Vagina (tissue), 2 donors: ENCODE measurements at regions not wholly inside any gene's neighbourhood (a gene's known extent, or its start where the extent isn't known, plus 50 kb on each side); places are given as distances from the start of the nearest gene placed in this dataset.

ENCODE experiments used
- DNase-seq, 2 donors: peaks; one replicate each; pipeline ENCODE4 v3.0.0-alpha.2; 2017; ENCODE audit errors: extremely low spot score in 2 of 2
- H3K27ac ChIP-seq: fragments of 200-600 bp; sonication (generic); one replicate; pipeline ENCODE4 v1.5.1; 2019
- H3K27me3 ChIP-seq: fragments of 200-600 bp; sonication (generic); one replicate; pipeline ENCODE4 v1.5.1; 2019
- H3K36me3 ChIP-seq, 2 donors: fragments of 200-600 bp; sonication (generic); one replicate each; pipeline ENCODE4 v1.5.1; 2017 to 2019
- H3K4me1 ChIP-seq: fragments of 200-600 bp; sonication (generic); one replicate; pipeline ENCODE4 v1.5.1; 2019
- H3K4me3 ChIP-seq, 2 donors: fragments of 200-600 bp; sonication (generic); 1 replicate in 1 of 2; 2 replicates in 1 of 2; pipeline ENCODE4 v1.5.1; 2016 to 2019
- H3K9me3 ChIP-seq: fragments of 200-600 bp; sonication (generic); one replicate; pipeline ENCODE4 v1.5.1; 2019
- POLR2A ChIP-seq, 2 donors: fragments of 450-650 bp; IDR thresholded peaks; one replicate each; pipeline ENCODE4 v1.6.1; 2017; ENCODE audit warnings: antibody characterized with exemption in 2 of 2, mild to moderate bottlenecking in 2 of 2, moderate library complexity in 2 of 2
- POLR2AphosphoS5 ChIP-seq, 2 donors: sonication (generic); formaldehyde crosslinking; IDR thresholded peaks; one replicate each; pipeline ENCODE4 v1.9.0; 2017; ENCODE audit warnings: antibody characterized with exemption in 2 of 2, mild to moderate bottlenecking in 2 of 2, low read depth in 1 of 2; ENCODE audit not compliant: insufficient read depth in 1 of 2
- intact Hi-C: fragments of 100-400 bp; cut with DNase I; formaldehyde crosslinking; loops from one replicate; pipeline ENCODE4 v1.15.1; 2023
- TF ChIP-seq, protein P1 (sequence below), 3 experiments: fragments of 450-650 bp in 2 of 3; fragments of 200-600 bp in 1 of 3; sonication (generic) in 1 of 3; IDR thresholded peaks; one replicate each; pipeline ENCODE4 v1.5.1; 2017 to 2019; ENCODE audit warnings: antibody characterized with exemption in 3 of 3, mild to moderate bottlenecking in 2 of 3, moderate library complexity in 2 of 3

DNA sequence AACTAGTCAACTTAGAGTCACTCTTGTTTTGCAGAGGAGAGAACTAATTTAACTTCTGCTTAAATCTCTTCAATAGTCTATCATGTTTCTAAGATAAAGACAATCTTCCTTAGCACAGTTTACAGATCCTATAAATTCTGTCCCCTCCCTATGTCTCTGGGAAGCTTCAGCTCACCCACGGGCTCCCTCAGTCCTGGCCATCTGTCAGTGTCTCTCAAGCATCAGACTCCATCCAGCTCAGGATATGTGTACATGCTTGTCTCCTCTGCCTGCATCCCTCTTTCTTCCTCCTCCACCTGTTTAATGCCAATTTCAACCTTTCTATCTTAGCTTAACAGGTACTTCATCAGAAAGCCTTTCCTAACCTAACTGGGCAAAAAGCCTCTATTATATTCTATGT, 177.1 kb upstream of the PTER start:
- intact Hi-C loops, result no loop called here
- Histone ChIP-seq H3K9me3 (no peaks in the 10 kb centered on the region), H3K36me3 (no peaks in the 10 kb centered on the region), H3K27me3 (no peaks in the 10 kb centered on the region), H3K27ac (no peak overlapping the region), H3K4me1 (no peaks in the 10 kb centered on the region), H3K4me3 (no peak overlapping the region)
- DNase-seq, result no peak
- no peak for TF ChIP-seq POLR2A (IDR thresholded peaks at IDR 0.05)
- TF ChIP-seq, protein P1, sequence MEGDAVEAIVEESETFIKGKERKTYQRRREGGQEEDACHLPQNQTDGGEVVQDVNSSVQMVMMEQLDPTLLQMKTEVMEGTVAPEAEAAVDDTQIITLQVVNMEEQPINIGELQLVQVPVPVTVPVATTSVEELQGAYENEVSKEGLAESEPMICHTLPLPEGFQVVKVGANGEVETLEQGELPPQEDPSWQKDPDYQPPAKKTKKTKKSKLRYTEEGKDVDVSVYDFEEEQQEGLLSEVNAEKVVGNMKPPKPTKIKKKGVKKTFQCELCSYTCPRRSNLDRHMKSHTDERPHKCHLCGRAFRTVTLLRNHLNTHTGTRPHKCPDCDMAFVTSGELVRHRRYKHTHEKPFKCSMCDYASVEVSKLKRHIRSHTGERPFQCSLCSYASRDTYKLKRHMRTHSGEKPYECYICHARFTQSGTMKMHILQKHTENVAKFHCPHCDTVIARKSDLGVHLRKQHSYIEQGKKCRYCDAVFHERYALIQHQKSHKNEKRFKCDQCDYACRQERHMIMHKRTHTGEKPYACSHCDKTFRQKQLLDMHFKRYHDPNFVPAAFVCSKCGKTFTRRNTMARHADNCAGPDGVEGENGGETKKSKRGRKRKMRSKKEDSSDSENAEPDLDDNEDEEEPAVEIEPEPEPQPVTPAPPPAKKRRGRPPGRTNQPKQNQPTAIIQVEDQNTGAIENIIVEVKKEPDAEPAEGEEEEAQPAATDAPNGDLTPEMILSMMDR (IDR thresholded peaks at IDR 0.05), result no peak
- no peak for TF ChIP-seq POLR2AphosphoS5 (IDR thresholded peaks at IDR 0.05; ENCODE audit: insufficient read depth in 1 of 2, low read depth in 1 of 2)

DNA sequence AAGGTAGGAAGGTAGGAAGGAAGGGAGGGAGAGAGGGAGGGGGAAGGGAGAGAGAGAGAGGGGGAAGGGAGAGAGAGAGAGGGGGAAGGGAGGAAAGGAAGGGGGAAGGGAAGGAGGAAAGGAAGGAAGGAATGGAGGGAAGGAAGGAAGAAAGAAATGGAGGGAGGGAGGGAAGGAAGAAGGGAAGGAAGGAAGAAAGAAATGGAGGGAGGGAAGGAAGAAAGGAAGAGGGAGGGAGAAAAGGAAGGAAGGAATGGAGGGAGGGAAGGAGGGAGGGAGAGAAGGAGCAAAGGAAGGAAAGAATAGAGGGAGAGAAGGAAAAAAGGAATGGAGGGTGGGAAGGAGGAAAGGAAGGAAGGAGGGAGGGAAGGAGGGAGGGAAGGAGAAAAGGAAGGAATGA, 176.4 kb upstream of the PTER start:
- Histone ChIP-seq H3K9me3 (no peaks in the 10 kb centered on the region), H3K27me3 (no peaks in the 10 kb centered on the region), H3K36me3 (no peaks in the 10 kb centered on the region), H3K4me1 (no peaks in the 10 kb centered on the region), H3K4me3 (no peak overlapping the region), H3K27ac (no peak overlapping the region)
- intact Hi-C loops, result no loop called here
- DNase-seq, result no peak
- TF ChIP-seq, protein P1 (IDR thresholded peaks at IDR 0.05), result no peak
- TF ChIP-seq POLR2A (IDR thresholded peaks at IDR 0.05) (no peak), POLR2AphosphoS5 (IDR thresholded peaks at IDR 0.05; ENCODE audit: insufficient read depth in 1 of 2, low read depth in 1 of 2) (no peak)

DNA sequence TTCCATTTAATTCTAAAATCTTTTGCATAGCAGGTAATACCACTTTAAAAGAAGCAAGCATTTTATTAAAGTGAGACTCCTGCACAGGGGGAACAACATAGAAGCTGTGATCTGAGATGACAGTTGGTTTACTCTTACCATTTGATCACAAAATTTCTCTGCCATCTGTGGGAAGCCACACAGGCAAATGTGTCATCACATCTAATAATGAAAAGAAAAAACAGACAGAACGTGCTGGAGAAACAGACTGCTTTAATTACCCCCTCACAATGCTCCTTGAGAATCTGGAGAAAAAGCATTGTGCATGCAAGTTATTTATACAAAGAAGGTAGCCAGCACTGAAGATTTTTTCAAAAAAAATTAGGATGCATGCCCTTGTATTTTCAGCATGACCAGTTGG, 165.2 kb upstream of the PTER start:
- no peak overlapping the region for H3K4me3 ChIP-seq
- TF ChIP-seq, protein P1 (IDR thresholded peaks at IDR 0.05), result no peak
- TF ChIP-seq POLR2A (IDR thresholded peaks at IDR 0.05) (no peak), POLR2AphosphoS5 (IDR thresholded peaks at IDR 0.05; ENCODE audit: insufficient read depth in 1 of 2, low read depth in 1 of 2) (no peak)
- intact Hi-C loops, result no loop called here
- no peaks in the 10 kb centered on the region for H3K9me3 ChIP-seq
- no peak overlapping the region for H3K27ac ChIP-seq
- H3K27me3 ChIP-seq, result no peaks in the 10 kb centered on the region
- H3K36me3 ChIP-seq, result no peaks in the 10 kb centered on the region
- DNase-seq, result no peak
- no peaks in the 10 kb centered on the region for H3K4me1 ChIP-seq

DNA sequence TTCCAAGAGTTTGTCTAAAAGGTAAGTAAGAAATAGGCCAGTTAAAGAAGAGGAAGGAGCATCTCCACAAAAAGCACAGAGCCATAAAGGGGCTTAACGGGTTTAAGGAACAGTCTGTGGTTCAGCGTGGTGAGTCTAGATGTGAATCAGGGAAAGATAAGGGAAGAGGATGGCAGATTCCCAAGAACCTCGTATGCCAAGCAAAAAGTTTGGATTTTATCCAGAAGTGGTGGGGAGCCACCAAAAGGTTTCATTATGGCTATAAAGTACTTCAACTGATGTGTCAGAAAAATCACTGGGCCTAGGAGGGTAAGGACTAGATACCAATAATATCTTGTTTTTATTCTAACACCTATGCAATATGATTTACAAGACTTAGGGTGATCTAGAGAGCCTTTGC, 161.9 kb upstream of the PTER start:
- H3K27me3 ChIP-seq, result no peaks in the 10 kb centered on the region
- no peaks in the 10 kb centered on the region for H3K36me3 ChIP-seq
- intact Hi-C loops, result no loop called here
- H3K27ac ChIP-seq, result no peak overlapping the region
- H3K4me3 ChIP-seq, result no peak overlapping the region
- TF ChIP-seq POLR2AphosphoS5 (IDR thresholded peaks at IDR 0.05; ENCODE audit: insufficient read depth in 1 of 2, low read depth in 1 of 2) (no peak), POLR2A (IDR thresholded peaks at IDR 0.05) (no peak)
- TF ChIP-seq, protein P1 (IDR thresholded peaks at IDR 0.05), result no peak
- no peak for DNase-seq
- no peaks in the 10 kb centered on the region for H3K4me1 ChIP-seq
- H3K9me3 ChIP-seq, result no peaks in the 10 kb centered on the region

DNA sequence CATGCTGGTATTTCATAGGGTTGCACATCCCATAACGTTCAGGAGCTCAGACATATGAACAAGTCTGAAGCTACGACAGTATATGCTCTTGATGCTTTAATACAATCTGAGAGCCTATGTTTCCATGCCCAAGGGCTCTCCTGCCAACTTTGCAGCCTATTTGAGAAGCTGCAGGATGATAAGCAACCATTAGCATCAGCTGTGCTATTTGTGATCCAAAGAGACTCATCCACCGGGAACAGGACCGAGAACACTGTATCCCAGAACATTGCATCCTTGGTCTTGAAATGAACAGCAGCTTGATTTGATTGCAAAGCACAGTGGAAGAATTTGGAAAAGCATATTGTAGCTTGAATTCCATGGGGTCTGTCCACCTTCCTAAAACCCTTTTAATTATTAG, 156.2 kb upstream of the PTER start:
- no peak for DNase-seq
- H3K36me3 ChIP-seq, result no peaks in the 10 kb centered on the region
- no peaks in the 10 kb centered on the region for H3K27me3 ChIP-seq
- no peak overlapping the region for H3K27ac ChIP-seq
- H3K4me3 ChIP-seq, result no peak overlapping the region
- H3K4me1 ChIP-seq, result no peaks in the 10 kb centered on the region
- intact Hi-C loops, result no loop called here
- TF ChIP-seq POLR2A (IDR thresholded peaks at IDR 0.05) (no peak), POLR2AphosphoS5 (IDR thresholded peaks at IDR 0.05; ENCODE audit: insufficient read depth in 1 of 2, low read depth in 1 of 2) (no peak)
- TF ChIP-seq, protein P1 (IDR thresholded peaks at IDR 0.05), result no peak
- H3K9me3 ChIP-seq, result no peaks in the 10 kb centered on the region
